LNCaP clone FGC (cell line): ENCODE measurements at regions not wholly inside any gene's neighbourhood (a gene's known extent, or its start where the extent isn't known, plus 50 kb on each side); places are given as distances from the start of the nearest gene placed in this dataset.

Experiments used
- DNase-seq: peaks from one replicate; pipeline ENCODE4 v3.0.0-alpha.2; 2011; ENCODE audit warnings: low read depth
- H3K4me3 ChIP-seq: 2 replicates; pipeline ENCODE4 v1.5.1; 2011; ENCODE audit warnings: mild to moderate bottlenecking, low read depth, low read length, control low read depth
- TF ChIP-seq, protein P1 (sequence below): IDR thresholded peaks from 2 replicates; pipeline ENCODE4 v1.5.1; 2012; ENCODE audit warnings: mild to moderate bottlenecking; ENCODE audit not compliant: control insufficient read depth, insufficient read depth; ENCODE audit errors: extremely low read depth

GRCh38 chr3:89787485-89787884 lies 680.1 kb downstream of the EPHA3 start:
- DNase-seq = no peak
- TF ChIP-seq, protein P1, sequence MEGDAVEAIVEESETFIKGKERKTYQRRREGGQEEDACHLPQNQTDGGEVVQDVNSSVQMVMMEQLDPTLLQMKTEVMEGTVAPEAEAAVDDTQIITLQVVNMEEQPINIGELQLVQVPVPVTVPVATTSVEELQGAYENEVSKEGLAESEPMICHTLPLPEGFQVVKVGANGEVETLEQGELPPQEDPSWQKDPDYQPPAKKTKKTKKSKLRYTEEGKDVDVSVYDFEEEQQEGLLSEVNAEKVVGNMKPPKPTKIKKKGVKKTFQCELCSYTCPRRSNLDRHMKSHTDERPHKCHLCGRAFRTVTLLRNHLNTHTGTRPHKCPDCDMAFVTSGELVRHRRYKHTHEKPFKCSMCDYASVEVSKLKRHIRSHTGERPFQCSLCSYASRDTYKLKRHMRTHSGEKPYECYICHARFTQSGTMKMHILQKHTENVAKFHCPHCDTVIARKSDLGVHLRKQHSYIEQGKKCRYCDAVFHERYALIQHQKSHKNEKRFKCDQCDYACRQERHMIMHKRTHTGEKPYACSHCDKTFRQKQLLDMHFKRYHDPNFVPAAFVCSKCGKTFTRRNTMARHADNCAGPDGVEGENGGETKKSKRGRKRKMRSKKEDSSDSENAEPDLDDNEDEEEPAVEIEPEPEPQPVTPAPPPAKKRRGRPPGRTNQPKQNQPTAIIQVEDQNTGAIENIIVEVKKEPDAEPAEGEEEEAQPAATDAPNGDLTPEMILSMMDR = no peak

DNA sequence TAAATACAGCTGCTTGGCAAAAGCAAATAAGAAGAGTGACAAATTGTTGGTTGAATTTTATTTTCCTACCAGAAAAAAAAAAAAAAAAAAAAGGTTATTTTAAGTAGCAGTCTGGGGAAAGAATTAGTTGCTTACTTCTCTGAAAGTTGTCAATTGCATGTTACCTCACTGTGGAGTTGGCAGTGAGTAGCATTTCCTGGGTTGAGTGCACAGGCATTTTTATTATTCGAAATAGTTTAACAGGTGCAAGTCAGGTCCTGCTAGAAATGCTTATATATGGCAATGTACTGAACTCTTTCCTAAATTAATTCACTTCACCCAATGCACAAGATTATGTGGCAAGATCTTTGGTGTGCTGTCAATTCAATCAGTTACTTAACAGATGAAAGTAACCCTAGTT lies 680.6 kb downstream of the EPHA3 start:
- TF ChIP-seq, protein P1 = no peak
- no peak for DNase-seq
- no peak overlapping the region for H3K4me3 ChIP-seq

More at GRCh38 chr3:89787485-89787884, 680.1 kb downstream of the EPHA3 start:
- no peak overlapping the region for H3K4me3 ChIP-seq

DNA sequence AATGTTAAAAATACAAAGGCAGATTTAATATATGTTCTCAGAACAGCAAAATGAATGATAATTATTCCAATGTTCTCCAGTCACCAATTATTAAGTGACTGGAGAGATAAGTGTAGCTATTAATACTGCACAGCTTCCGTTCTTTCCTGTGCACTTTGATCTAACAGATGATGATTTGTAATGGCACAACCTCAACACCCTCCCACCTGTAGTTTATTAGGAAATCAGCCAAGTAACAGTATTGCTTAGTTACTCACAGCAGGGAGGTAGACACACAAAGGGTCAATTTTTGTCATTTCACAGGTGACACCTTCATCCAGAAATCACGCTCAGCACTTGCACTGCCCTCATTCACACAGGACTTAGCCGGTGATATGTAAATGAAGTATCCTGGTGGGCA lies 688.1 kb downstream of the EPHA3 start:
- no peak overlapping the region for H3K4me3 ChIP-seq
- TF ChIP-seq, protein P1 = no peak
- DNase-seq = no peak

GRCh38 chr3:89802881-89803280 lies 695.5 kb downstream of the EPHA3 start:
- TF ChIP-seq, protein P1 = no peak
- no peak for DNase-seq
- no peak overlapping the region for H3K4me3 ChIP-seq

DNA sequence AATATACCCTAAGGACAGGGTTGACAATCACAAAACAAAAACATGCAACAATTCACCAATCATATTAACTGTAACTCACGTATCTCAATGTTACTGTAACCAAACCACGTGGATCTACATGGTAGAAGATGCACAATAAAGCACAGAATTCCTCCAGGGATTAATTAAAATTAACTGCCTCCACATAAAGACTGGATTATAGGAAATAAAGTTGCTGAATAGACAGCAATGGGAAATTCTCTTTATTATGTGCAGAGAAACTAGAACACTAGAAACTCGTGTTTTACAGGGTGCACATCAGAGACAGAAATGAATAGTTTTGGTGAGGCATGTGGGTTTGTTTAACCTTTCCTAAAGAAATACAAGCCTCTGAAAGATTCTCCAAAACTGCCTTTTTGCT lies 696.3 kb downstream of the EPHA3 start:
- TF ChIP-seq, protein P1 = no peak
- DNase-seq = no peak
- no peak overlapping the region for H3K4me3 ChIP-seq

- H3K4me3 ChIP-seq = no peak overlapping the region
- DNase-seq = no peak
- TF ChIP-seq, protein P1 = no peak
These were observed 698.7 kb downstream of the EPHA3 start for GRCh38 chr3:89806166-89806565.

- H3K4me3 ChIP-seq = no peak overlapping the region
- TF ChIP-seq, protein P1 = no peak
- no peak for DNase-seq
These were observed 701.3 kb downstream of the EPHA3 start for GRCh38 chr3:89808680-89809197.
